ENCODE measurements at regions not wholly inside any gene's neighbourhood (a gene's known extent, or its start where the extent isn't known, plus 50 kb on each side); places are given as distances from the start of the nearest gene placed in this dataset.
A peak's percentile ranks its signal among the peaks of the same experiment; 100 is the strongest.

DNA sequence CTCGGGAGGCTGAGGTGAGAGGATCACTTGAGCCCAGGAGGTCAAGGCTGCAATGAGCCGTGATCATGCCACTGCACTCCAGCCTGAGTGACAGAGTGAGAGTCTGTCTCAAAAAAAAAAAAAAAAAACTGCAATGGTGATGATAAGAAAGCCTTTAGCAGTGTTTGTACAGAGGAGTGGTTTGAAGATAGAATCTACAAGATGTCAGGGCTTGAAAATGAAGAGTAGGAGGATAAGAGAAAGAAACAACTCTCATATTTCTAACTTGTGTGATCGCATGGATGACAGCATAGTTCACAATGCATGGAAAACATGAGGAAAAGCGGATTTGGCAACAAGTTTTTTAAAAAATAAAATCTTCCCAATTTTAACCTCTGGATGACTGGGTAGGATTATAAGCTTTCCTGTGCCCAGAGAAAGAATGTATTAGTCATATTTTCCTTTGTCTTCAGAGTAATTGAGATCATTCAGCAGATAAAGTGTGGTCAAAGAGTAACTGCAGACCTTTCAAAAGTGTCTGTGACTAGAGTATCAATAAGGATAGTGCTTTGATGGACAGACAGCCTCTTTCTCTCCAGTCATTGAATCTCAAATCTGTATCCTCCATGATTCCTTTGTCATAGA is 328.1 kb downstream of the CASP12 start:
- Histone ChIP-seq H2AFZ (ENCODE audit: low read length) (peak overlapping the region; percentile 58; the same call in 1 of the 2 replicates), H3K23me2 (ENCODE audit: low read depth, low read length) (no peaks in the 10 kb centered on the region), H2BK120ac (replicated peaks; ENCODE audit: low read depth, low read length) (no peak overlapping the region), H3K4me2 (ENCODE audit: insufficient read depth in 1 of 2, low read depth in 2 of 2, low read length in 2 of 2) (no peak overlapping the region), H2BK20ac (ENCODE audit: low read length) (no peak overlapping the region), H3K79me2 (ENCODE audit: control insufficient read depth in 1 of 2, insufficient read depth in 2 of 2, low read length in 2 of 2) (no peaks in the 10 kb centered on the region), H3K4ac (replicated peaks; ENCODE audit: insufficient read length, low read depth, low read length) (no peak overlapping the region), H3K27me3 (replicated peaks in 1 of 4; ENCODE audit: control insufficient read depth in 3 of 4, extremely low read depth in 1 of 4, insufficient read depth in 3 of 4, low read length in 3 of 4) (no peaks in the 10 kb centered on the region), H2BK5ac (ENCODE audit: low read depth, low read length) (no peak overlapping the region), H4K5ac (ENCODE audit: insufficient read length, low read depth, low read length) (no peak overlapping the region), H3K9ac (replicated peaks in 1 of 4; ENCODE audit: extremely low read depth in 1 of 4, low read depth in 3 of 4, low read length in 3 of 4) (no peak overlapping the region), H3K14ac (ENCODE audit: insufficient read length) (no peak overlapping the region), H3K27ac (ENCODE audit: low read depth, low read length) (no peak overlapping the region), H4K91ac (replicated peaks; ENCODE audit: insufficient read length, low read length) (no peak overlapping the region), H4K20me1 (replicated peaks in 1 of 2; ENCODE audit: control insufficient read depth in 1 of 2, insufficient read depth in 2 of 2, low read length in 2 of 2) (no peaks in the 10 kb centered on the region), H2BK15ac (ENCODE audit: low read length) (no peak overlapping the region), H3K56ac (replicated peaks; ENCODE audit: insufficient read length, low read depth, low read length) (no peak overlapping the region), H2BK12ac (ENCODE audit: low read depth, low read length) (no peak overlapping the region), H3K4me3 (ENCODE audit: extremely low read depth in 1 of 4, insufficient read depth in 2 of 4, low read depth in 3 of 4, low read length in 4 of 4) (no peak overlapping the region), H3K9me3 (ENCODE audit: insufficient read depth in 2 of 2, low read depth in 1 of 2, low read length in 1 of 2) (peaks cover 0 to 4% of the 10 kb centered on the region in 2 experiments; a peak in 2 of 4 replicates), H3K79me1 (ENCODE audit: low read depth, low read length) (no peaks in the 10 kb centered on the region), H3K36me3 (ENCODE audit: control insufficient read depth in 2 of 4, insufficient read depth in 4 of 4, low read length in 3 of 4) (peaks cover 0 to under 1% (median 0%) of the 10 kb centered on the region in 4 experiments; a peak in 1 of 8 replicates), H2AK5ac (ENCODE audit: low read depth, low read length) (no peak overlapping the region), H3K23ac (ENCODE audit: insufficient read length) (no peak overlapping the region), H4K8ac (ENCODE audit: extremely low read depth, insufficient read depth, low read length) (no peak overlapping the region), H3K4me1 (replicated peaks in 1 of 4; ENCODE audit: control insufficient read depth in 3 of 4, insufficient read depth in 4 of 4, low read length in 3 of 4) (no peaks in the 10 kb centered on the region), H3K18ac (ENCODE audit: extremely low read depth, low read length) (no peak overlapping the region)
- POLR2A ChIA-PET (ENCODE audit: partially characterized antibody) = no interaction called here
- CTCF ChIA-PET (ENCODE audit: partially characterized antibody) = interaction anchor here (0.8 kb wide), 1 partner anchor 39 kb away, joined by 3 read pairs; no protein-coding TSS in a partner anchor
- 97% methylated on average over 4 of the region's 4 CpGs; no CpG with 5 or more reads in 1 of the 2 experiments for WGBS, 2 experiments (ENCODE audit: extremely low coverage in 1 of 2, insufficient coverage in 1 of 2, insufficient read length in 1 of 2, insufficient replicate concordance in 2 of 2, low coverage in 1 of 2, low lambda C conversion rate in 2 of 2, missing lambda C conversion rate in 1 of 2)
- FAIRE-seq (no peak), DNase-seq (ENCODE audit: low read depth in 1 of 2, low spot score in 2 of 2) (no peak)
- TF ChIP-seq MAFK (IDR thresholded peaks at IDR 0.05; ENCODE audit: low read depth, low read length) (no peak), TEAD4 (IDR thresholded peaks at IDR 0.05; ENCODE audit: low read depth, low read length) (no peak), POLR2A (IDR thresholded peaks at IDR 0.05; ENCODE audit: control extremely low read depth in 1 of 2, low read depth in 2 of 2, low read length in 2 of 2) (no peak), BCL11A (IDR thresholded peaks at IDR 0.05; ENCODE audit: low read depth in 2 of 2, low read length in 2 of 2) (no peak), NANOG (IDR thresholded peaks at IDR 0.05; ENCODE audit: insufficient read depth, low read depth, low read length, poor library complexity, severe bottlenecking) (no peak), FOSL1 (IDR thresholded peaks at IDR 0.05; ENCODE audit: insufficient read depth, low read depth, low read length) (no peak), SIX5 (IDR thresholded peaks at IDR 0.05; ENCODE audit: low read depth, low read length) (no peak), SIN3A (conservative IDR thresholded peaks at IDR 0.05 in 1 of 2, IDR thresholded peaks at IDR 0.05 in 1 of 2; ENCODE audit: low read depth in 1 of 2, low read length in 2 of 2) (no peak), SIRT6 (IDR thresholded peaks at IDR 0.05; ENCODE audit: low read length) (no peak), SP2 (IDR thresholded peaks at IDR 0.05; ENCODE audit: low read length) (no peak), CEBPB (IDR thresholded peaks at IDR 0.05; ENCODE audit: low read depth, low read length) (no peak)
- TF ChIP-seq, protein P1, sequence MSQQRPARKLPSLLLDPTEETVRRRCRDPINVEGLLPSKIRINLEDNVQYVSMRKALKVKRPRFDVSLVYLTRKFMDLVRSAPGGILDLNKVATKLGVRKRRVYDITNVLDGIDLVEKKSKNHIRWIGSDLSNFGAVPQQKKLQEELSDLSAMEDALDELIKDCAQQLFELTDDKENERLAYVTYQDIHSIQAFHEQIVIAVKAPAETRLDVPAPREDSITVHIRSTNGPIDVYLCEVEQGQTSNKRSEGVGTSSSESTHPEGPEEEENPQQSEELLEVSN (IDR thresholded peaks at IDR 0.05) = no peak
- TF ChIP-seq, protein P2, sequence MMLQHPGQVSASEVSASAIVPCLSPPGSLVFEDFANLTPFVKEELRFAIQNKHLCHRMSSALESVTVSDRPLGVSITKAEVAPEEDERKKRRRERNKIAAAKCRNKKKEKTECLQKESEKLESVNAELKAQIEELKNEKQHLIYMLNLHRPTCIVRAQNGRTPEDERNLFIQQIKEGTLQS (IDR thresholded peaks at IDR 0.05; ENCODE audit: insufficient read depth, low read depth, low read length) = no peak

Data from H1 (cell line).